ENCODE measurements at regions not wholly inside any gene's neighbourhood (a gene's known extent, or its start where the extent isn't known, plus 50 kb on each side); places are given as distances from the start of the nearest gene placed in this dataset.
"Not testable (repeated sequence)": the region's sequence is repeated elsewhere in the genome, so short reads cannot be mapped to it uniquely, and the experiment has no call there.

- no peaks in the 10 kb centered on the region for H3K9me3 ChIP-seq (ENCODE audit: control insufficient read depth, low read length, poor library complexity, severe bottlenecking)
- Mint-ChIP-seq H3K27ac (no peak overlapping the region), H3K27me3 (no peaks in the 10 kb centered on the region), H3K4me3 (no peak overlapping the region), H3K36me3 (ENCODE audit: low read depth) (no peaks in the 10 kb centered on the region), H3K4me1 (no peaks in the 10 kb centered on the region)
- no peak for DNase-seq
- ATAC-seq: no peak
These were observed 420.9 kb downstream of the SHISA9 start for GRCh38 chr16:13322336-13322735.

GRCh38 chr16:13324851-13325250, 423.5 kb downstream of the SHISA9 start:
- DNase-seq (no peak), ATAC-seq (no peak)
- H3K27me3 Mint-ChIP-seq: no peaks in the 10 kb centered on the region
- H3K27ac Mint-ChIP-seq: no peak overlapping the region
- no peaks in the 10 kb centered on the region for H3K4me1 Mint-ChIP-seq
- H3K4me3 Mint-ChIP-seq: no peak overlapping the region
- no peaks in the 10 kb centered on the region for H3K9me3 ChIP-seq (ENCODE audit: control insufficient read depth, low read length, poor library complexity, severe bottlenecking)
- no peaks in the 10 kb centered on the region for H3K36me3 Mint-ChIP-seq (ENCODE audit: low read depth)

- ATAC-seq: no peak
- Mint-ChIP-seq H3K4me3 (no peak overlapping the region), H3K4me1 (no peaks in the 10 kb centered on the region), H3K27me3 (no peaks in the 10 kb centered on the region), H3K27ac (no peak overlapping the region), H3K36me3 (ENCODE audit: low read depth) (no peaks in the 10 kb centered on the region)
- no peak for DNase-seq
- H3K9me3 ChIP-seq (ENCODE audit: control insufficient read depth, low read length, poor library complexity, severe bottlenecking): no peaks in the 10 kb centered on the region
These were observed 424.0 kb downstream of the SHISA9 start for GRCh38 chr16:13325396-13325795.

- H3K4me1 Mint-ChIP-seq: no peaks in the 10 kb centered on the region
- DNase-seq (no peak), ATAC-seq (no peak)
- no peak overlapping the region for H3K4me3 Mint-ChIP-seq
- no peaks in the 10 kb centered on the region for H3K27me3 Mint-ChIP-seq
- no peak overlapping the region for H3K27ac Mint-ChIP-seq
- H3K9me3 ChIP-seq (ENCODE audit: control insufficient read depth, low read length, poor library complexity, severe bottlenecking): no peaks in the 10 kb centered on the region
- no peaks in the 10 kb centered on the region for H3K36me3 Mint-ChIP-seq (ENCODE audit: low read depth)
These were observed 430.5 kb downstream of the SHISA9 start for GRCh38 chr16:13331918-13332317.

GRCh38 chr16:13332713-13333255, 431.4 kb downstream of the SHISA9 start:
- DNase-seq (no peak), ATAC-seq (no peak)
- Mint-ChIP-seq H3K27ac (no peak overlapping the region), H3K27me3 (no peaks in the 10 kb centered on the region), H3K4me1 (no peaks in the 10 kb centered on the region), H3K4me3 (no peak overlapping the region), H3K36me3 (ENCODE audit: low read depth) (no peaks in the 10 kb centered on the region)
- H3K9me3 ChIP-seq (ENCODE audit: control insufficient read depth, low read length, poor library complexity, severe bottlenecking): no peaks in the 10 kb centered on the region

- ATAC-seq (no peak), DNase-seq (no peak)
- Mint-ChIP-seq H3K27me3 (no peaks in the 10 kb centered on the region), H3K27ac (no peak overlapping the region), H3K36me3 (ENCODE audit: low read depth) (no peaks in the 10 kb centered on the region), H3K4me3 (no peak overlapping the region), H3K4me1 (no peaks in the 10 kb centered on the region)
- no peaks in the 10 kb centered on the region for H3K9me3 ChIP-seq (ENCODE audit: control insufficient read depth, low read length, poor library complexity, severe bottlenecking)
These were observed 431.9 kb downstream of the SHISA9 start for GRCh38 chr16:13333336-13333735.

- H3K4me1 Mint-ChIP-seq: no peaks in the 10 kb centered on the region
- no peak overlapping the region for H3K4me3 Mint-ChIP-seq
- DNase-seq (no peak), ATAC-seq (no peak)
- H3K27ac Mint-ChIP-seq: no peak overlapping the region
- H3K9me3 ChIP-seq (ENCODE audit: control insufficient read depth, low read length, poor library complexity, severe bottlenecking): no peaks in the 10 kb centered on the region
- no peaks in the 10 kb centered on the region for H3K36me3 Mint-ChIP-seq (ENCODE audit: low read depth)
- H3K27me3 Mint-ChIP-seq: no peaks in the 10 kb centered on the region
These were observed 434.5 kb downstream of the SHISA9 start for GRCh38 chr16:13335879-13336278.

- ATAC-seq: no peak
- H3K9me3 ChIP-seq (ENCODE audit: control insufficient read depth, low read length, poor library complexity, severe bottlenecking): no peaks in the 10 kb centered on the region
- Mint-ChIP-seq H3K4me3 (no peak overlapping the region), H3K4me1 (no peaks in the 10 kb centered on the region), H3K27me3 (no peaks in the 10 kb centered on the region), H3K36me3 (ENCODE audit: low read depth) (no peaks in the 10 kb centered on the region), H3K27ac (no peak overlapping the region)
- DNase-seq: no peak
These were observed 434.9 kb downstream of the SHISA9 start for GRCh38 chr16:13336335-13336734.

- not testable (repeated sequence) for H3K36me3 Mint-ChIP-seq (ENCODE audit: low read depth); ATAC-seq
These were observed 435.8 kb downstream of the SHISA9 start for GRCh38 chr16:13336907-13337881.

GRCh38 chr16:13338044-13338443, 436.6 kb downstream of the SHISA9 start:
- Mint-ChIP-seq H3K4me3 (no peak overlapping the region), H3K27ac (no peak overlapping the region), H3K4me1 (no peaks in the 10 kb centered on the region), H3K36me3 (ENCODE audit: low read depth) (no peaks in the 10 kb centered on the region), H3K27me3 (no peaks in the 10 kb centered on the region)
- H3K9me3 ChIP-seq (ENCODE audit: control insufficient read depth, low read length, poor library complexity, severe bottlenecking): no peaks in the 10 kb centered on the region
- ATAC-seq (no peak), DNase-seq (no peak)

More at GRCh38 chr16:13336907-13337881, 435.8 kb downstream of the SHISA9 start:
- H3K27me3 Mint-ChIP-seq; H3K4me3 Mint-ChIP-seq; H3K9me3 ChIP-seq (ENCODE audit: control insufficient read depth, low read length, poor library complexity, severe bottlenecking); H3K27ac Mint-ChIP-seq; H3K4me1 Mint-ChIP-seq; DNase-seq: not testable (repeated sequence)

- H3K4me3 Mint-ChIP-seq: no peak overlapping the region
These were observed 441.3 kb downstream of the SHISA9 start for GRCh38 chr16:13342675-13343074.

GRCh38 chr16:13344001-13344400, 442.6 kb downstream of the SHISA9 start:
- DNase-seq: no peak
- no peaks in the 10 kb centered on the region for H3K36me3 Mint-ChIP-seq (ENCODE audit: low read depth)
- no peak overlapping the region for H3K27ac Mint-ChIP-seq
- H3K4me1 Mint-ChIP-seq: no peaks in the 10 kb centered on the region
- no peaks in the 10 kb centered on the region for H3K27me3 Mint-ChIP-seq
- no peak for ATAC-seq
- H3K4me3 Mint-ChIP-seq: no peak overlapping the region
- no peaks in the 10 kb centered on the region for H3K9me3 ChIP-seq (ENCODE audit: control insufficient read depth, low read length, poor library complexity, severe bottlenecking)

More at GRCh38 chr16:13342675-13343074, 441.3 kb downstream of the SHISA9 start:
- DNase-seq: no peak
- Mint-ChIP-seq H3K4me1 (no peaks in the 10 kb centered on the region), H3K36me3 (ENCODE audit: low read depth) (no peaks in the 10 kb centered on the region), H3K27me3 (no peaks in the 10 kb centered on the region), H3K27ac (no peak overlapping the region)
- no peaks in the 10 kb centered on the region for H3K9me3 ChIP-seq (ENCODE audit: control insufficient read depth, low read length, poor library complexity, severe bottlenecking)
- no peak for ATAC-seq

GRCh38 chr16:13348416-13348815, 447.0 kb downstream of the SHISA9 start:
- no peak overlapping the region for H3K27ac Mint-ChIP-seq
- H3K36me3 Mint-ChIP-seq (ENCODE audit: low read depth): no peaks in the 10 kb centered on the region
- ATAC-seq (no peak), DNase-seq (no peak)
- H3K9me3 ChIP-seq (ENCODE audit: control insufficient read depth, low read length, poor library complexity, severe bottlenecking): no peaks in the 10 kb centered on the region
- H3K4me1 Mint-ChIP-seq: no peaks in the 10 kb centered on the region
- H3K4me3 Mint-ChIP-seq: no peak overlapping the region
- H3K27me3 Mint-ChIP-seq: no peaks in the 10 kb centered on the region

- no peaks in the 10 kb centered on the region for H3K27me3 Mint-ChIP-seq
- H3K4me3 Mint-ChIP-seq: no peak overlapping the region
- no peak overlapping the region for H3K27ac Mint-ChIP-seq
- H3K9me3 ChIP-seq (ENCODE audit: control insufficient read depth, low read length, poor library complexity, severe bottlenecking): no peaks in the 10 kb centered on the region
- ATAC-seq (no peak), DNase-seq (no peak)
- H3K36me3 Mint-ChIP-seq (ENCODE audit: low read depth): no peaks in the 10 kb centered on the region
- H3K4me1 Mint-ChIP-seq: no peaks in the 10 kb centered on the region
These were observed 448.6 kb downstream of the SHISA9 start for GRCh38 chr16:13350000-13350399.
